GM18861 (cell line): ENCODE measurements at regions not wholly inside any gene's neighbourhood (a gene's known extent, or its start where the extent isn't known, plus 50 kb on each side); places are given as distances from the start of the nearest gene placed in this dataset.
"Not testable (repeated sequence)": the region's sequence is repeated elsewhere in the genome, so short reads cannot be mapped to it uniquely, and the experiment has no call there.

Source experiments
- ATAC-seq: cut with Tn5 transposase; IDR thresholded peaks from one replicate; pipeline ENCODE4 v1.9.1; 2021; ENCODE audit not compliant: unreplicated experiment

- ATAC-seq, result no peak
These were observed 555.1 kb upstream of the ADAMTS16 start for GRCh38 chr5:4584982-4585381.

GRCh38 chr5:4613440-4613839 lies 526.7 kb upstream of the ADAMTS16 start:
- no peak for ATAC-seq

GRCh38 chr5:4614088-4614487 lies 526.0 kb upstream of the ADAMTS16 start:
- ATAC-seq, result no peak

GRCh38 chr5:4615369-4615768 lies 524.8 kb upstream of the ADAMTS16 start:
- not testable (repeated sequence) for ATAC-seq

- no peak for ATAC-seq
These were observed 514.8 kb upstream of the ADAMTS16 start for GRCh38 chr5:4625206-4625896.

- no peak for ATAC-seq
These were observed 513.0 kb upstream of the ADAMTS16 start for GRCh38 chr5:4627131-4627530.

GRCh38 chr5:4627929-4628328 lies 512.2 kb upstream of the ADAMTS16 start:
- no peak for ATAC-seq

- no peak for ATAC-seq
These were observed 511.3 kb upstream of the ADAMTS16 start for GRCh38 chr5:4628645-4629385.

GRCh38 chr5:4630031-4630430 lies 510.1 kb upstream of the ADAMTS16 start:
- ATAC-seq, result no peak

- no peak for ATAC-seq
These were observed 505.8 kb upstream of the ADAMTS16 start for GRCh38 chr5:4634342-4634741.

- ATAC-seq, result no peak
These were observed 503.8 kb upstream of the ADAMTS16 start for GRCh38 chr5:4636378-4636777.

GRCh38 chr5:4639946-4640345 lies 500.2 kb upstream of the ADAMTS16 start:
- no peak for ATAC-seq

- ATAC-seq, result no peak
These were observed 499.3 kb upstream of the ADAMTS16 start for GRCh38 chr5:4640795-4641194.

- no peak for ATAC-seq
These were observed 497.6 kb upstream of the ADAMTS16 start for GRCh38 chr5:4642525-4642924.

- ATAC-seq, result no peak
These were observed 496.9 kb upstream of the ADAMTS16 start for GRCh38 chr5:4643190-4643589.

- ATAC-seq, result no peak
These were observed 496.2 kb upstream of the ADAMTS16 start for GRCh38 chr5:4643960-4644359.

- no peak for ATAC-seq
These were observed 493.3 kb upstream of the ADAMTS16 start for GRCh38 chr5:4646715-4647375.

- ATAC-seq, result no peak
These were observed 492.2 kb upstream of the ADAMTS16 start for GRCh38 chr5:4647955-4648354.

- ATAC-seq, result no peak
These were observed 488.1 kb upstream of the ADAMTS16 start for GRCh38 chr5:4651806-4652565.

GRCh38 chr5:4653475-4653874 lies 486.7 kb upstream of the ADAMTS16 start:
- no peak for ATAC-seq

GRCh38 chr5:4659851-4660250 lies 480.3 kb upstream of the ADAMTS16 start:
- ATAC-seq, result no peak
